ENCODE measurements at regions not wholly inside any gene's neighbourhood (a gene's known extent, or its start where the extent isn't known, plus 50 kb on each side); places are given as distances from the start of the nearest gene placed in this dataset.
"Not testable (repeated sequence)": the region's sequence is repeated elsewhere in the genome, so short reads cannot be mapped to it uniquely, and the experiment has no call there.

- DNase-seq: no peak
These were observed 353.7 kb upstream of the SGO1 start for GRCh38 chr3:20539666-20540065.

DNA sequence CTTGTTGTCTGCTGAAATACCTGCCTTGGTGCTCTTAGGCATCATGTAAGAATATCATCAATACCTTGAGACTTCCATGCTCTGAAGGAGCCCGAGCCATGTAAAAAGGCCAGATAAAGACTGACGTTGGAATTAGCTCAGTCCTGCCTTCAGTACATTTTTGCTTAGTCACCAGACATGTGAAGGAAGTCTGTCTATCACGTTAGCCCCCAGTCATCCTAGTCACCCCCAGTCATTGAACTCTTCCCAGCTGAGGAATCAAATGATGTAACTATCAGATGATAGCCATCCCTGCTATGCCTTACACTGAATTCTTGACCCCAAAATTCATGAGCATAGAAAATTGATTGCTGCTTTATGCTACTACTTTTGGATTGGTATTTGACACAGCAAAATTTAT lies 351.2 kb upstream of the SGO1 start:
- DNase-seq: no peak

- DNase-seq: no peak
These were observed 343.9 kb upstream of the SGO1 start for GRCh38 chr3:20529911-20530310.

- DNase-seq: no peak
These were observed 342.3 kb upstream of the SGO1 start for GRCh38 chr3:20528180-20528770.

DNA sequence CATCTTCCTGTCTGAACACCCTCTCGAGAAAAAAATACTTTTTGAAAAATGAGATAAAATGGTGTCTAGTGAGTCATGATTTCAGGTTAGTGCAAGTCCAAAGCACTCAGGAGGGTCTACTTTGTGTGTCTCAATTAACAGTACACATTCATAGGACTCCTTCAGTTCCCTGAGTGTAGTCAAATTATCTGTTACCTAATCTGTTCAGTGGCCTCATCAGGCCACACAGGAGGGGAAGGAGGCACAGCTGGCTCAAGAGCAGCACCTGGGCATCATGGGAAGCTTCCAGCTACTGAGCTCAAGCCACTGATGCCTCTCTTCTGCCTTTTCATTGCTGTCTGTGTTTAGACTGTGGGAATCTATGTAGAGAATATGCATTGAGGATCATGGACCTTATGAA lies 341.4 kb upstream of the SGO1 start:
- no peak for DNase-seq

DNA sequence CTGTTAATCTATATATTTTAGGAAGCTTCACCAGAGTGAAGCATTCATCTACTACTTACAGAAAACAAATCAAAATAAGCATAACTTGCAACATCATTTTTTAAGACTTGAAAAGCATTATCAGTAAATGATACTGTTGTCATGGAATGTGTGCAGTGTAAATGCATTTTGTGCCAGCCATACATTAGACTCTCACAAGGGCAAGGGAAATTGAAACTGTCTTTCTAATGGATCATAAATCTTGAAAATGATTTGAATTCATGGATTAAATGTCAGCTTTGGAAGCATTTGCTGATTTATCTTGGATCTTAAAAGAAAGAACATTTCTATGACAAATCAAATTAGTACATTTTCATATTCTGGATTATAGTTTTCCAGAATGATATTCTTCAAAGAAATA lies 338.3 kb upstream of the SGO1 start:
- no peak for DNase-seq

GRCh38 chr3:20523293-20523692 lies 337.3 kb upstream of the SGO1 start:
- no peak for DNase-seq

- DNase-seq: not testable (repeated sequence)
These were observed 331.3 kb upstream of the SGO1 start for GRCh38 chr3:20517316-20517715.

DNA sequence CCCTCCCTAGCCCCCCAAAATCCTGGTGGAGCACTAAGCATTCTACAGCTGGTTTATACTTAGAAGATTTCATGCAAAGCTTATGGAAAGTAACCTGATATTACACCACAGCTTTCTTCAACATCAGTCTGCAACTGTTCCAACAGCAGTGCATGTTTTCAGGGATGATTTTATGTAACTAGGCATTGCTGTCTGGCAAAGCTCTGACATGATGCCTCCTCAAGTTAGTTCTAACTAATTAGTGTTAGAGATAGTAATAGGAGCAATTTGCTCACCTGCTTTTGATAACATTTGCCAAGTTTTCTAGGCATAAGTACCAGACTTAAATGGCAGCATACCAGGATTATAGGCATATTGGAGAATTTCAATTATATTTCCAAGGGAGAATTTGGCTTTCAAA lies 330.3 kb upstream of the SGO1 start:
- DNase-seq: no peak

- DNase-seq: no peak
These were observed 329.8 kb upstream of the SGO1 start for GRCh38 chr3:20515834-20516233.

GRCh38 chr3:20511863-20512505 lies 326.0 kb upstream of the SGO1 start:
- peak; percentile 26 to 41 (median 34) for DNase-seq

- no peak for DNase-seq
These were observed 324.4 kb upstream of the SGO1 start for GRCh38 chr3:20510396-20510795.

- DNase-seq: no peak
These were observed 317.5 kb upstream of the SGO1 start for GRCh38 chr3:20503394-20504082.

- DNase-seq: no peak
These were observed 305.0 kb upstream of the SGO1 start for GRCh38 chr3:20490996-20491395.

DNA sequence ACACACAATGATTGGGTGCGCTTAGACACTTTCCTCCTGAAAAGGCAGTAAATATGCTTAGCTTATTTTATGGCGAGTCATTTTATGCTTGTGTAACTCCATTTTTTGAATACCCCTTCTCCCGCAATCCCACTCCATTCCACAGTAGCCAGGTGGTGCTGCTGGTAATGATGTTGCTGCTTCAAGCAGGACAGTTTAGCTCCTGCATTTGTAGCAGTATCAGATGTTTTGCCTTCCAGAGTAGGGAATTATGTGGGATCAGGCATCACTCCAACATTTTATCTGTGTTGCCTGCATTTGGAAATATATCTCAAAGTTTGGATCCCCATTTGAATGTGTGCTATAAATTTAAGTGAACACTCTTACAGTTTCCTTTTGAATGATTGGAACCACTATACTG lies 302.1 kb upstream of the SGO1 start:
- DNase-seq: no peak

DNA sequence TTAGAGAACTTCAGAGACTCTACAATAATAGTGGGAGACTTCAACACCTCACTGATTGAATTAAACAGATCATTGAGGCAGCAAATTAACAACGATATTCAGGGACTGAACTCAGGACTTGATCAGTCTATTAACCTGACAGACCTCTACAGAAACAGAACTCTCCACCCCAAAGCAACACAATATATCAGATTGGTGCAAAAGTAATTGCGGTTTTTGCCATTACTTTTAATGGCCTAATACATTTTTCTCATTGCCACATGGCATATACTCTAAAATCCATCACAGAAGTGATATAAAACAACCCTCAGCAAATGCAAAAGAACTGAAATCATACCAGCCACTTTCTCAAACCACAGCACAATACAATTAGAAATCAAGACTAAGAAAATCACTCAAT lies 298.1 kb upstream of the SGO1 start:
- DNase-seq: no peak

DNA sequence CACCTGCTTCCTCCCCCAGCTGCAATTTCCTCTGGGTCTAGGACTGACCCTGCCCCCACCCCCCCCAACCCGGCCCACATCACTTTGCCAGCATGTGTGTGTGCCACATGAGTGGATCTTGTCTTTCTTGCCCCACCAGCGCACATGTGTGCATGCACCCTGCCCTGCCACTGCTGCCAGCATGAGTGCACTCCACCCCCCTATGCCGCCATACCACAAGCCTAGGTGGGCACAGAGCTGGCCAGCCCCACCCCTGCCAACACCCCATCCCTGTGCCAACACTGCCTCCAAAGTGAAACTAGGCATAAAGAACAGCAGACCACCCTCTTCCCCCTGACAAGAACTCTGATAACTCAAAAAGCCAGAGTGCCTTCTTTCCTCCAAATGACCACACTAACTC lies 296.3 kb upstream of the SGO1 start:
- no peak for DNase-seq

- DNase-seq: peak in 1 of 3 donors; percentile 15
These were observed 294.9 kb upstream of the SGO1 start for GRCh38 chr3:20480786-20481365.

DNA sequence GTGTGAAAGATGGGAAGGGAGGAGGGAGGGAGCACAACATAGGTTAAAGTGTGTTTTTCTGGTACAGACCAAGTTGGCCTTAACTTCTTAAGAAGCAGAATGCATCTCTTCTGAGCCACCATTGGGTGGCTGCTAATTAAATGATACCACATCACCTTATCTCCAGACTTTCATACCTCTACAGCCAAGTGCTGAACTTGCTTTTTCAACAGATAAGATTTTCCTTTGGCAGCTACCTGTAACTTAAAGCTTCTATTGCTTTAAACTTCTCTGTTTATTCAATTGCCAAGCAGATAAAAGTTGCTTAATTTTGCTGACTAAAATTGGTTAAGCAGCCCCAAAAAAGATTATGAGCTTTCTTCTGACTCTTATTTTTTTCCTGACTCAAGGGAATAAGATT lies 292.4 kb upstream of the SGO1 start:
- DNase-seq: no peak

- not testable (repeated sequence) for DNase-seq
These were observed 278.2 kb upstream of the SGO1 start for GRCh38 chr3:20464237-20464636.

GRCh38 chr3:20462723-20463122 lies 276.7 kb upstream of the SGO1 start:
- peak; percentile 19 to 34 (median 20) for DNase-seq

DNA sequence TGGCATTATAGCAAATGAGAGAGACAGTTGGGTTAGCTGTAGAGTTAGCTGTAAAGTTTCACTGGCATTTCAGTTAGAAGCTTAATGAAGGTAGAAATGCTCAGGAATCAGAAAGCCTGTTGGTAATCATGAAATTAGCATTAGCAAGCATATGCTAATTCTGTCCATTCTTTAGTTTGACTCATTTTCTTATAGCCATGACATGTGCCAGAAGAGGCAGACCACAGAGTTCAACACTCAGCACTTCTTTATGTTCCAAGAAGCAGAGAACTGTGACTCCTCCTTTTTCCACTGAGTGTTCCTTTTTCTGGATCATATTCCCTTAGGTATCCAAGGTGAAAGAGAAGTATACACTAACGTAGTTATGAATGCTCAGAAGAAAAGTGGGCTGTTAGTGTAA lies 276.2 kb upstream of the SGO1 start:
- no peak for DNase-seq

- DNase-seq: no peak
These were observed 273.1 kb upstream of the SGO1 start for GRCh38 chr3:20458994-20459716.

All from suppressor macrophage treated with lipopolysaccharide for 1 hour (primary cell).